ENCODE measurements at regions not wholly inside any gene's neighbourhood (a gene's known extent, or its start where the extent isn't known, plus 50 kb on each side); places are given as distances from the start of the nearest gene placed in this dataset.

GRCh38 chr6:147787417-147787816 lies 278.9 kb downstream of the SAMD5 start:
- DNase-seq (ENCODE audit: low spot score in 2 of 2), result no peak
- 66 to 76% methylated on average over 2 of the region's 2 CpGs for WGBS, 2 donors
- TF ChIP-seq EP300 (IDR thresholded peaks at IDR 0.05) (no peak), CTCF (IDR thresholded peaks at IDR 0.05) (no peak), POLR2A (IDR thresholded peaks at IDR 0.05) (no peak)
- Histone ChIP-seq H3K27me3 (no peaks in the 10 kb centered on the region), H3K9me3 (peaks cover 0 to 7% (median 0%) of the 10 kb centered on the region in 4 donors), H3K27ac (no peak overlapping the region), H3K4me3 (no peak overlapping the region), H3K36me3 (no peaks in the 10 kb centered on the region), H3K4me1 (no peaks in the 10 kb centered on the region)

GRCh38 chr6:147789430-147789947 lies 281.0 kb downstream of the SAMD5 start:
- DNase-seq (ENCODE audit: low spot score in 2 of 2), result no peak
- WGBS, 2 donors, result 92 to 95% methylated on average over 4 of the region's 4 CpGs
- TF ChIP-seq CTCF (IDR thresholded peaks at IDR 0.05) (no peak), POLR2A (IDR thresholded peaks at IDR 0.05) (no peak), EP300 (IDR thresholded peaks at IDR 0.05) (no peak)

GRCh38 chr6:147793871-147794643 lies 285.6 kb downstream of the SAMD5 start:
- H3K4me3 ChIP-seq, result no peak overlapping the region
- no peaks in the 10 kb centered on the region for H3K27me3 ChIP-seq
- no peaks in the 10 kb centered on the region for H3K4me1 ChIP-seq
- no peak overlapping the region for H3K27ac ChIP-seq
- H3K9me3 ChIP-seq, result peaks cover 0 to 7% (median 0%) of the 10 kb centered on the region in 4 donors
- no peak for DNase-seq (ENCODE audit: low spot score in 2 of 2)
- TF ChIP-seq EP300 (IDR thresholded peaks at IDR 0.05), result no peak
- no peak for TF ChIP-seq POLR2A (IDR thresholded peaks at IDR 0.05)
- no peak for TF ChIP-seq CTCF (IDR thresholded peaks at IDR 0.05)
- H3K36me3 ChIP-seq, result no peaks in the 10 kb centered on the region
- 92 to 97% methylated on average over 2 of the region's 2 CpGs for WGBS, 2 donors

More at GRCh38 chr6:147789430-147789947, 281.0 kb downstream of the SAMD5 start:
- Histone ChIP-seq H3K36me3 (no peaks in the 10 kb centered on the region), H3K27me3 (no peaks in the 10 kb centered on the region), H3K27ac (no peak overlapping the region), H3K4me1 (no peaks in the 10 kb centered on the region), H3K9me3 (peaks cover 0 to 7% (median 0%) of the 10 kb centered on the region in 4 donors), H3K4me3 (no peak overlapping the region)

GRCh38 chr6:147802459-147802858 lies 294.0 kb downstream of the SAMD5 start:
- TF ChIP-seq CTCF (IDR thresholded peaks at IDR 0.05) (no peak), POLR2A (IDR thresholded peaks at IDR 0.05) (no peak), EP300 (IDR thresholded peaks at IDR 0.05) (no peak)
- Histone ChIP-seq H3K9me3 (peaks cover 0 to 15% (median 3%) of the 10 kb centered on the region in 4 donors), H3K27ac (no peak overlapping the region), H3K27me3 (no peaks in the 10 kb centered on the region), H3K36me3 (no peaks in the 10 kb centered on the region), H3K4me1 (no peaks in the 10 kb centered on the region), H3K4me3 (no peak overlapping the region)
- DNase-seq (ENCODE audit: low spot score in 2 of 2), result no peak
- 64 to 77% methylated on average over 4 of the region's 4 CpGs for WGBS, 2 donors

GRCh38 chr6:147805155-147805554 lies 296.7 kb downstream of the SAMD5 start:
- Histone ChIP-seq H3K9me3 (peaks cover 0 to 15% (median 3%) of the 10 kb centered on the region in 4 donors), H3K4me1 (no peaks in the 10 kb centered on the region), H3K36me3 (no peaks in the 10 kb centered on the region), H3K27me3 (no peaks in the 10 kb centered on the region), H3K4me3 (no peak overlapping the region), H3K27ac (no peak overlapping the region)
- 60 to 64% methylated on average over 1 of the region's 1 CpG for WGBS, 2 donors
- no peak for DNase-seq (ENCODE audit: low spot score in 2 of 2)
- TF ChIP-seq EP300 (IDR thresholded peaks at IDR 0.05), result no peak
- TF ChIP-seq POLR2A (IDR thresholded peaks at IDR 0.05), result no peak
- no peak for TF ChIP-seq CTCF (IDR thresholded peaks at IDR 0.05)

All from tibial nerve (tissue), 4 donors.